NT2/D1 (cell line): ENCODE measurements at regions not wholly inside any gene's neighbourhood (a gene's known extent, or its start where the extent isn't known, plus 50 kb on each side); places are given as distances from the start of the nearest gene placed in this dataset.
"Not testable (repeated sequence)": the region's sequence is repeated elsewhere in the genome, so short reads cannot be mapped to it uniquely, and the experiment has no call there.

Source experiments
- DNase-seq: peaks from one replicate; pipeline ENCODE4 v3.0.0-alpha.2; 2011; ENCODE audit warnings: low read depth, low spot score
- H3K27me3 ChIP-seq: 2 replicates; pipeline ENCODE4 v1.6.0; 2011; ENCODE audit warnings: mild to moderate bottlenecking; ENCODE audit not compliant: insufficient read length, insufficient read depth
- H3K36me3 ChIP-seq: 2 replicates; pipeline ENCODE4 v1.6.1; 2011; ENCODE audit warnings: mild to moderate bottlenecking, low read length, mixed read lengths; ENCODE audit not compliant: insufficient read depth, insufficient read length
- H3K4me1 ChIP-seq: 2 replicates; pipeline ENCODE4 v1.5.1; 2011; ENCODE audit not compliant: insufficient read depth, insufficient read length
- H3K4me3 ChIP-seq: 2 replicates; pipeline ENCODE4 v1.5.1; 2011; ENCODE audit warnings: low read depth; ENCODE audit not compliant: insufficient read length
- H3K9ac ChIP-seq: 2 replicates; pipeline ENCODE4 v1.6.0; 2011; ENCODE audit warnings: low read depth; ENCODE audit not compliant: insufficient read length
- H3K9me3 ChIP-seq: 2 replicates; pipeline ENCODE4 v1.5.1; 2011; ENCODE audit warnings: mild to moderate bottlenecking, low read length; ENCODE audit not compliant: insufficient read depth
- SUZ12 ChIP-seq: IDR thresholded peaks from 2 replicates; pipeline ENCODE4 v1.6.1; 2011; ENCODE audit not compliant: insufficient read length, insufficient read depth; ENCODE audit errors: extremely low read depth
- YY1 ChIP-seq: IDR thresholded peaks from 2 replicates; pipeline ENCODE4 v1.6.1; 2011; ENCODE audit not compliant: insufficient read length, insufficient read depth
- ZNF274 ChIP-seq: IDR thresholded peaks from 2 replicates; pipeline ENCODE4 v1.6.1; 2011; ENCODE audit warnings: mild to moderate bottlenecking, low read depth, low read length

DNA sequence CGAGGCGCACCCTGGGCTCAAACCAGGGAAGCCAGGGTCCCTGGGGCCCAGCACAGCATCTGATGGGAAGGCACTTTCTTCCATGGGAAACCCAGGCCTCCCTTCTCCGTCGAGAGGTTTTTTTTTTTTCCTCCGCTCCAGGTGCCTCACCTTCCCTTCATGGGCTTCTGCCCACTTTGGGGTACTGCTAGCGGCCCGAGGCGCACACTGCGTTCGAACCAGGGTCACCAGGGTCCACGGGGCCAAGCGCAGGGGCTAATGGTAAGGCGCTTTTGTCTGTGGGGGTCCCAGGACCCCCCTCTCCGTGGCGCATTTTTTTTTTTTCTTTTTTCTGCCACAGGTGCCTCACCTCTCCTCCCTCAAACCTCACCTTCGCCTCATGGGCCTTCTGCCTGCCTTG is 1571.3 kb downstream of the TSPY10 start:
- H3K4me3 ChIP-seq = no peak overlapping the region
- no peak overlapping the region for H3K9ac ChIP-seq
- no peaks in the 10 kb centered on the region for H3K9me3 ChIP-seq
- DNase-seq = no peak
- H3K4me1 ChIP-seq = no peaks in the 10 kb centered on the region
- no peaks in the 10 kb centered on the region for H3K27me3 ChIP-seq
- no peaks in the 10 kb centered on the region for H3K36me3 ChIP-seq
- no peak for TF ChIP-seq YY1
- TF ChIP-seq SUZ12 = no peak
- no peak for TF ChIP-seq ZNF274

DNA sequence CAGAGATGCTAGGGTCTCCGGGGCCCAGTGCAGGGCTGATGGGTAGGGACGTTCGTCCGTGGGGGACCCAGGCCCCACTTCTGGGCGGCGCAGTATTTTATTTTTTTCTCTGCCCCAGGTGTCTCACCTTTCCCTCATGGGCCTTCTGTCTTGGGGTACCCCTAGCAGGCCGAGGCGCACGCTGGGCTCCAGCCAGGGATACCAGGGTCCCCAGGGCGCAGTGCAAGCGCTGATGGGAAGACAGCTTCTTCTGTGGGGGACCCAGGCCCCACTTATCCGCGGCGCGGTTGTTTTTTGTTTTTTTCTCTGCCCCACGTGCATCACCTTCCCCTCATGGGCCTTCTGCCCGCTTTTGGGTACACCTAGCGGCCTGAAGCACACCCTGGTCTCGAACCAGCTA is 1572.8 kb downstream of the TSPY10 start:
- H3K36me3 ChIP-seq, DNase-seq, H3K4me1 ChIP-seq, H3K9me3 ChIP-seq, H3K4me3 ChIP-seq, H3K27me3 ChIP-seq, H3K9ac ChIP-seq: not testable (repeated sequence)

DNA sequence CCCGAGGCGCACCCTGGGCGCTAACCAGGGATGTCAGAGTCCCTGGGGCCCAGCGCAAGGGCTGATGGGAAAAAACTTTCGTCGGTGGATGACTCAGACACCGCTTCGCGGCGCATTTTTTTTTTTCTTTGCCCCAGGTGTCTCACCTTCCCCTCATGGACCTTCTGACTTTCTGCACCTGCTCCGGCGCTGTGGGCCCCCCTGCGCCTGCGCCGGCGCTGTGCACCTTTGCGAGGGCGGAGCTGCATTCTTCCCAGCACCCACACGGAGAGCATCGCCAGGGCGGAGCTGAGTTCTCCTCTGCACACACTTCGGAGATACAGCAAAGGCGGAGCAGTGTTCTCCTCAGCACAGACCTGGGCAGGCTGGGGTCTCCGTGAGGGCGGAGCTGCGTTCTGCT is 1575.3 kb downstream of the TSPY10 start:
- not testable (repeated sequence) for H3K4me3 ChIP-seq, H3K9me3 ChIP-seq, H3K36me3 ChIP-seq, H3K4me1 ChIP-seq, H3K27me3 ChIP-seq, H3K9ac ChIP-seq, DNase-seq

DNA sequence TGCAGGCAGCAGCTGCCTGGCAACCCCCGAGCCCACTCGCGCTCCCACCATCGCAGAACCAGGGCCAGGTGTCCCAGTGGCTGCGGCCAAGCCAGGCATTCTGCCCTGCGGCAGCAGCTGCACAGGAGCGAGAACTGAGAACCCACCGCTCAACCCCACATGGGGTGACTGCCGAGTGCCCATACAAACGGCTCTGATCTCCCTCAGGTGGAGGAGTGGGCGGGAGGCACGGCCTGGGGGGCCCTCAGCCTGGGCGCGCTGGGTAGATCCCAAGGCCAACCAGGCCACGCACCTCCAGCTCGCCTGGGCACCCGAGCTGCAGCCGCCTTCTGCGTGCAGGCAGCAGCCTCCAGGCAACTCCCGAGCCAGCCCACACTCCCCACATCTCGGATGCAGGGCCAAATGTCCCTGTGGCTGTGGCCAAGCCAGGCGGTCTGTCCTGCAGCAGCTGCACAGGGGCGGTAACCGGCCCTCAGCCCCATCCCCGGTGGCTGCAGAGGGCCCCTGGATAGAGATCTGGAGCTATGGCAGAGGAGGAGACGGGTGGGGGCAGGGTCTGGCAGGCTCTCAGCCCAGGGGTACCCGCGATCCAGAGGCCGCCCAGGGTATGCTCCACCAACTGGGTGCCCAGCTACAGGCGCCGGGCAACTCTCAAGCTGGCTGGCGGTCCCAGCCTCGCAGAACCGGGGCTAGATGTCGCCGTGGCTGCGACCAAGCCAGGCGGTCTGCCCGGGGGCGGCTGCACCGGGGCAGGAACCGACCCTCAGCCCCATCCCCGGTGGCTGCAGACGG is 1579.6 kb downstream of the TSPY10 start:
- not testable (repeated sequence) for H3K4me1 ChIP-seq, H3K9me3 ChIP-seq, H3K4me3 ChIP-seq, H3K9ac ChIP-seq, H3K36me3 ChIP-seq, H3K27me3 ChIP-seq, DNase-seq

DNA sequence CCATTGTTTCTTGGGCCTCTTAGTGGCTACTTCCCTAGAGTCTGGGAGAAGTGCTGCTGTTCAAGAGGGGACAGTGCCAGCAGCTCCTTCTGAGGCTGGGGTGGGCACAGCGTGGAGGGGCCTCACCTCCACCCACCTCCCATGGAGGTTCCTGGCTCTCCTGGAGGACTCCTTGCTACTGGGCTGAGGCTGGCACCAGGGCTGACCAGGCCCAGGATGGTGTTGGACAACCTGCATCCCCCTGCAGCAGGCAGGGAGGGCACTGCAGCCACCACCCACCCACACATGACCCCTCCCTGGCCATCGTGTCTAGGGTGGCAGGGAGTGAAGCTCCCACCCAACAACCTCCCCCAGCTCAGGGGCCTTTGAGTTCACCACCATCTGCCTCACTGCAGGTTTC is 1549.3 kb upstream of the USP9Y start:
- not testable (repeated sequence) for H3K9ac ChIP-seq, H3K4me3 ChIP-seq, H3K36me3 ChIP-seq, H3K27me3 ChIP-seq, DNase-seq, H3K9me3 ChIP-seq, H3K4me1 ChIP-seq

DNA sequence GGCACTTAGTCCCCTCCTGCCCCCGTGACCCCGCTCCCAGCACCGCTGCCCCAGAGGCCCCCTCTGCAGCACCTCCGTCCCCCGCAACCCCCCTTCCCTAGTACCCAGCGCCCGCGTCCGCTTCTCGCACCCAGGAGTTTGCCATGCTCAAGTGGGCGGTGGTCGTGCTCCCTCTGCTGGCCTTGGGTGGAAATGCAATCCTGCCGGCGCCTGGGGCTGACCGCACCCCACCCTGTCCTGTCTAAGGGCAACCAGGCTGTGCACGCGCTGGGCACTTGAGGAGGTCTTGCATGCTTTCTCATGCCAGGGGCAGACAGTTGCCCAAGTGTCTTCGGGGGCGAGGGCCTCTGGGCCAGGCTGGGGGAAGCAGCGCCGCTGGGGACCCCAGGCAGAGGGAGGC is 1544.9 kb upstream of the USP9Y start:
- not testable (repeated sequence) for H3K9me3 ChIP-seq, H3K4me1 ChIP-seq, H3K27me3 ChIP-seq, H3K9ac ChIP-seq, DNase-seq, H3K36me3 ChIP-seq, H3K4me3 ChIP-seq

DNA sequence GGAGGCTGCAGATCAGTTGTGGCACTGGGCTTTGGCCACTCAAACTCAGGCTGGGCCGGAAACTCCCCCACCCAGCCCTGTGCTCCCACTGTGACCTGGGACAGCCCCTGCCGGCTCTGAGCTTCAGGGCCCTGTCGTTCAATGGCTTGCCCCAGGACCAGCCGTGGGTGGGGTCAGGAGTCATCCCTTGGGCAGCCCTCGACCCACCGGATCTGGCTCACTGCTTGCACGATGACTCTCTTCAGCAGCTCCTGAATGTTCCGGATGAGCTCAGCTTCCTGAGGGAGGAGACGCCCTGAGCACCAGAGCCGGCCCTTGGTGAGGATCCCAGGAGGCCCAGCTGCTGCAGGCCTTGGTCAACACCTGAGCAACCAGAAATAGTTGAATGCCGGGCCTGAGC is 1544.2 kb upstream of the USP9Y start:
- not testable (repeated sequence) for H3K4me1 ChIP-seq

DNA sequence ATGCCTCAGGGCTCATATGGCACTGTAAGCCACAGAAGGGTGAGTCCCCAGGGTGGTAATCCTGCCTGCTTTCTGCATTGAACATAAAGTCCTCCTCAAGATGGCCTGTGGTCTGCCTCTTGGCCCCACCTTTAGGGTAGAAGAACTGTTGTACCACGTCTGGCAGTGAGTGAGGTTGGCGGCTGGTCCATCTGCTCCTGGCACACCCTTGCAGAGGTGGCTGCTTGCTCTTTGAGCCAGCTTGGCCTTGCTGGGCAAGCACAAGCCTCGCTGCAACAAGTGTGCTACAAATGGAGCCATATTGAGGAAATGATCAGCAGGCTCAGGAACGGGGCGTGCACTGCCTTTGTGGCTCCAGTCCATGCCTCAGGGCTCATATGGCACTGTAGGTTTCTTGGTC is 1524.0 kb upstream of the USP9Y start:
- DNase-seq, H3K9me3 ChIP-seq, H3K9ac ChIP-seq, H3K27me3 ChIP-seq, H3K4me1 ChIP-seq, H3K36me3 ChIP-seq, H3K4me3 ChIP-seq: not testable (repeated sequence)

More for the DNA sequence above, 1544.2 kb upstream of the USP9Y start:
- DNase-seq, H3K4me3 ChIP-seq, H3K27me3 ChIP-seq, H3K9me3 ChIP-seq, H3K36me3 ChIP-seq, H3K9ac ChIP-seq: not testable (repeated sequence)

DNA sequence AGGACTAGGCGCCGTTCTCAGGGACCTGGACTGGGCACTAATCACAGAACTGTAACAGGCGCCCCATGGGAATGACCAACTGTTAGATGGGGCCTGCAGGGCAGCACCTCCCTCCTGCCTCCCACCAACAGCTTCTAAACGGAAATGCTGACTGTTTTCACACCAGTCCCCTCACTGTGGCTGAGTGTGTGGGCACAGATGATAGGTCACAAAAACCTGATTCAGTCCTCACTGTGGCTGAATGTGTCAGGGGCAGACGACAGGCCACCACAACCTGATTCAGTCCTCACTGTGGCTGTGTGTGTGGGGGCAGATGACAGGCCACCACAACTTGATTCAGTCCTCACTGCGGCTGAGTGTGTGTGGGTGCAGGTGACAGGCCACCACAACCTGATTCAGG is 1499.9 kb upstream of the USP9Y start:
- H3K4me1 ChIP-seq, DNase-seq, H3K9me3 ChIP-seq, H3K27me3 ChIP-seq, H3K9ac ChIP-seq, H3K36me3 ChIP-seq, H3K4me3 ChIP-seq: not testable (repeated sequence)

DNA sequence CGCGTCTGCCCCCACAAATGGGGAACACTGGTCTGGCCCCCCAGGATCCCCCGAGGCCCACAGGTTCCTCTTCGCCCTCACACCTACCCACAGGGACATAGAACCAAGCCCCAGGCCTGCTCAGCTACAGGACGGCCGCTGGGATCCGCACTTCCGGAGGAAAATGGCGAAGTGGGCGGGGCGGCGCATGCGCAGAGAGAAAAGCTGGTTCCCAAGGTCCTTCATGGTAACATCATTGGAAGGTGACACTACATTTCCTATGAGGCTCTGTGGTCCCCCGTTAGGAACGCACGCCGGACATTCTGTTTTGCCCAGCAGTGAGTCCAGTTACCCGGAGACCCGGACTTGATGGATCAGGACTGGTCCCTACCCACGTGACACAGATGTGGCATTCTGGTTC is 1486.2 kb upstream of the USP9Y start:
- H3K9me3 ChIP-seq, H3K9ac ChIP-seq, H3K36me3 ChIP-seq, H3K4me1 ChIP-seq, H3K27me3 ChIP-seq: not testable (repeated sequence)
- H3K4me3 ChIP-seq = peak overlapping the region; percentile 40
- peak; percentile 3 for DNase-seq
